ENCODE measurements at regions not wholly inside any gene's neighbourhood (a gene's known extent, or its start where the extent isn't known, plus 50 kb on each side); places are given as distances from the start of the nearest gene placed in this dataset.
"Not testable (repeated sequence)": the region's sequence is repeated elsewhere in the genome, so short reads cannot be mapped to it uniquely, and the experiment has no call there.

DNA sequence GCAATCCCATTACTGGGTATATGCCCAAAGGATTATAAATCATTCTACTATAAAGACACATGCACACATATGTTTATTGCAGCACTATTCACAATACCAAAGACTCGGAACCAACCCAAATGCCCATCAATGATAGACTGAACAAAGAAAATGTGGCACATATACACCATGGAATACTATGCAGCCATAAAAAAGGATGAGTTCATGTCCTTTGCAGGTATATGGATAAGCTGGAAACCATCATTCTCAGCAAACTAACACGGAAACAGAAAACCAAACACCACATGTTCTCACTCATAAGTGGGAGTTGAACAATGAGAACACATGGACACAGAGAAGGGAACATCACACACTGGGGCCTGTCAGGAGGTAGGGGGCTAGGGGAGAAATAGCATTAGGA, 235.7 kb downstream of the PTN start:
- DNase-seq: not testable (repeated sequence)

DNA sequence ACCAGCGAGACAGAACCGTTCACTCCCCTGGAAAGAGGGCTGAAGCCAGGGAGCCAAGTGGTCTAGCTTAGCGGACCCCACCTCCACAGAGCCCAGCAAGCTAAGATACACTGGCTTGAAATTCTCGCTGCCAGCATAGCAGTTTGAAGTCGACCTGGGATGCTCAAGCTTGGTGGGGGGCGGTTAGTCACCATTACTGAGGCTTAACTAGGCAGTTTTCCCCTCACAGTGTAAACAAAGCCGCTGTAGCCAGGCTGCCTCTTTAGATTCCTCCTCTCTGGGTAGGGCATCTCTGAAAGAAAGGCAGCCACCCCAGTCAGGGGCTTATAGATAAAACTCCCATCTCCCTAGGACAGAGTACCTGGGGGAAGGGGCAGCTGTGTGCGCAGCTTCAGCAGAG, 235.1 kb downstream of the CHRM2 start:
- not testable (repeated sequence) for DNase-seq

GRCh38 chr7:137097111-137097510, 228.7 kb downstream of the CHRM2 start:
- DNase-seq: no peak

- no peak for DNase-seq
Observed at GRCh38 chr7:137096607-137097006, 228.2 kb downstream of the CHRM2 start.

DNA sequence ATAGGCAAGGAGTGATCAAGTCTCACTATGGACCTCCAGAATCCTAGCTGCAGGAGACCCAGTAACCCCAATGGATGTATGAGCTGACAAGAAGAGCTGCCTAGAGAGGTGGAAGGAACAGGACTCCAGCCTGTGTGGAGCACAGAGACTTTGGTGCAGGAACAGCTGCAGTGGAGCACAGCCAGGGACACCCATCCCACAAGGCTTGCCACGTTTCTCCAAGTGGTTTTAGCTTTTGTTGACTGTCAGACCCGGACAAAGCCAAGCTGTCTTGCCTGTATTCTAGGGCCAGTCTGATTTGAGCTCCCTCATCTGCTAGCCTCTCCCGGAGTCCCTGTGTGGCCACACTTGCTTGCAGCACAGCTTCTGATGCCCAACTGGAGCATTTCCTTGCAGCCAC, 224.7 kb downstream of the CHRM2 start:
- DNase-seq: no peak

- DNase-seq: no peak
Observed at GRCh38 chr7:137091396-137091795, 222.9 kb downstream of the CHRM2 start.

DNA sequence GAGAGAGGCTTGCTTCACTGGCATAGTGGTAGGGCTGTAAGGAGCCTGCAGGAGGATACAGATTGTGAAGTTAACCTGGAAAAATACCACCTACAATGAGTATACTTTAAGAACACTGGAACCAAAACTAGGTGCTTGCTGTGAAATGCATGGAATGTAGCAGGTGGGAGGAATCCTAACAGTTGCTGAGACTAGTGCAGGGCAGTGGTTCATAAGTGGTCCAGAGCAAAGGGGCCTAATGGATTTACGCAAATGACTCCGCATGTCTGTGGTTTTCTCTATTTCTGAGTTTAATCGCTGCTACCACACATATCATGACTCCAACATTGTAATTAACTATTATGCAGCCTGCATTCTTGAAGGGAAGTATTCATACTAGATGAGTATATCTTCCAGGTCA, 218.4 kb downstream of the CHRM2 start:
- no peak for DNase-seq

DNA sequence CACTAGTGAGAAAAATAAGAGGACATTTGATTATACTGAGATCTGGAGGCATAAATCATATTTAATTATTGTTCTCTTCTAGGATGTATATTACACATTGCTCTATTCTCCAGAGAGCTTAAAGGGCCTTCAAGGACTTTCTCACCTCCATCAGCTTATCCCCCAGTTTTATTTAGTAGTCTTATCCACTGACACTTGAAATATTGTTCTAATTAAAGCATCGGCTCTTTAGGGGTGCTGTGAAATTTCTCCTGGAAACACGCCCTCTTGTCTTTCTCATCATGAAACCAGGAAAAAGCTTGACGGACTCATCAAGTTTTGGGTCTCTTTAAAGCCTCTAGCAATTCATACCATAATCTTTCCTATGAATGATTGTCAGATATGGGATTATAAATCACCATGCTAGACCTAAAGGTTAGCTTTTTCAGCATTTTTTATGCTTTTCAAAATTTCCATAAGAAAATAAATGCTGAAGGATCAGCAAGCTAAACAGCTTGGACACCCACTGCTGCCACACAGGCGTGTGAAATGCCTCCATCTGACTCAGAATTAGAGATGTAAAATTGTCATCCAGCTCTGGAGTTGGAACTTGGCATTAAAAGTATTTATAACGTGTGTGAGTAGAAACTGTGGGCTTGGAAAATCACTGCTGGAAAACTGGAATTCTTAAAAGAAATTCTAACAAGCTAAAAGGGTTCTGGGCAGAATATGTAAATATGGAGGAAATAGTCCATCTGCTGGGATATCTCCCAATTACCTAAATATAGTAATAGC, 216.3 kb downstream of the CHRM2 start:
- DNase-seq: no peak

DNA sequence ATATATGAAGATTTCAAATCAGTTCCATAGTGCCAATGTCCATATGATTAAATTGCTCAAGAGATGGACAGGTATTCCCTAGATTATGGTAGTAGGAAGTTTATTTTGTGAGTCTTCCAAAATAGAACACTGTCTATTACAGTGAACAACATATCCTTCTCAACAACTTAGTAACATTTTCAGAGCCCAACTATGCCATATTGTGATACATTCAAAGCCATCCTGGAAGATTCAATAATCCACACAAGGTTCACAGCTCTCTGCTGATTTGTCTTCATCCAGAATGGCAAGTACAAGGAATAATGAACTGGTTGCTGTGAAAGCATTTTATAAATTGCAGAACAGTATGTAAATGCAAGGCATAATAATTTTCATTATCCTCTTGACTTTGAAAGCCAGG, 213.9 kb downstream of the CHRM2 start:
- DNase-seq: no peak

DNA sequence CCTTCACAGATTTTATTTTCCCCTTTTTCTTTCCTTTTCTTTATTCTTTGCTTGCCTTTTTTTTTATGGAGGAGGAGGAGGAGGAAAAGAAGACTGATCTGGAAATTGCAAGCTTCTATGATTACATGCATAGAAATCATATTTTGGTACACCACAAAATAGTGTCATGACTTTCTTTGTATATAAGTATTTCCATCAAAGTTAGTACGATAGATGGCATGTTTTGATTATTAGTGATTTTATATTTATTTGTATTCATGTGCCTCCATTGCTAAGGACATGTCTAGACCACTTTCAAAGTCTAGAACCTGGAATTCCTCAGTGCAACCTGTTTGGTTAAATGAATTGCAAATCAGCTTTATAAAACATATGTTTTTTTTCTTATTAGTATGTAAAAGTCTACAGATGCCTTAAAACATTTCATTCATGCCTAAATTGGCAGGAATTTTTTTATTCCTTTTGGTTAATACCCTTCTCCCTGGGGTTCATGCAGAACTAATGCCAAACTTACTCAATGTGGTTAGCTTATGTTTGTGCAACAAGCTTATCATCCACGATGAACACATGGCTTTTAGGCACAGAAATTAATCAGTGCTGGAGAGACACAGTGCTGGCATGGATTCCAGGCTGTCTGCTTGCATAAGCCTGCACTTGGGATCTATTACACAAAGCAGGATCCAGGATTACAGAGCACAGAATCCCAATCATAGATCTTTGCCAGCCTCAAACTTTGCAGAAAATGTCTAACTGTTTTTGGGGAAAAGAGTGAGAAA, 213.1 kb downstream of the CHRM2 start:
- DNase-seq: no peak

DNA sequence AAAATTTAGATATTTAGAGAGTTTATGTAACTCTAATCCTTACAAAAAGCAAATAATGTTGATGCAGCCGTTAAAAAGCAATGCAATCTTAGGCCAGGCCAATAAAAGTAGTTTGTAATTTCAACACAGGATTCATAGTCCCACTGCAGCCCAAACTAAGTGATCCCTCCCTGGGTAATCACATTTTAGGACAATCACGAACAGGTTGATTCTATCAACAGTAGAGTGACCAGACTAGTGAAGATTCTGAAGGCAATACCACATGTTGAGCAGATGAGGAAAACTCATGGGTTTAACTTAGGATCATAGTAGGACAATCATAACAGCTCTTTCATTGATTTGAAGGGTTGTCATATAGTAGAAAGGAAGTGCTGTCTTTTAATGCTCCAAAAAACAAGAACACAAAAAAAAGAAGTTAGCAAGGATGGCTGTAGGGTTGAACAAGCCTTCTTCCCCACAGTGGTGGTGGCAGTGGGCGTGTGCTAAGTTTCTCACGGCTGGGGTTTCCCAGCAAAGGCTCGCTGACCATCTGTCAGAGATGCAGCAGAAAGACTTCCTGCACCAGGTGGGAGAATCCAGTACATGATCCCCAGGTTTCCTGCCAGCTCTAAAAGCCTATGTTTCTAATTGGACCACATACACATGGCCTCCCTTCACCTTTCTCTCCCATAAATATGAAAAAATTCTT, 212.2 kb downstream of the CHRM2 start:
- DNase-seq: no peak

DNA sequence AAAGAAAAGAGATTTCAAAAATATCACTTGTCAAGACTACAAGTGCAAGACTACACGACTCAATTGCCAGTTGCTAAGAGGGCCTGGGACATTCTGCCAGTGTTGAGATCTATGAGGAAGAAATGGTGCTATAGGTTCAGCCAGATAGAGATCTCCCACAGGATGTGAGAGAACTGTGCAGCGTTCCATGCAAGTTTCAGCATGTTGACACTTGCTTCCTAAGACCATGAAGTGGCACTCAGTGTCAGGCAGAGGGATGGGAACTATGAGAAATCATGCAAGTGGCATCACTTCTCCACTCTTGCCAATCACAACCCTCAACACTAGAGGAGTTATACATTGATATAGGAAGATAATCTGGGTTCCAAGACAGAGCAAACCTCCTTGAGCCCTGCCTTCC, 210.3 kb downstream of the CHRM2 start:
- DNase-seq: no peak

DNA sequence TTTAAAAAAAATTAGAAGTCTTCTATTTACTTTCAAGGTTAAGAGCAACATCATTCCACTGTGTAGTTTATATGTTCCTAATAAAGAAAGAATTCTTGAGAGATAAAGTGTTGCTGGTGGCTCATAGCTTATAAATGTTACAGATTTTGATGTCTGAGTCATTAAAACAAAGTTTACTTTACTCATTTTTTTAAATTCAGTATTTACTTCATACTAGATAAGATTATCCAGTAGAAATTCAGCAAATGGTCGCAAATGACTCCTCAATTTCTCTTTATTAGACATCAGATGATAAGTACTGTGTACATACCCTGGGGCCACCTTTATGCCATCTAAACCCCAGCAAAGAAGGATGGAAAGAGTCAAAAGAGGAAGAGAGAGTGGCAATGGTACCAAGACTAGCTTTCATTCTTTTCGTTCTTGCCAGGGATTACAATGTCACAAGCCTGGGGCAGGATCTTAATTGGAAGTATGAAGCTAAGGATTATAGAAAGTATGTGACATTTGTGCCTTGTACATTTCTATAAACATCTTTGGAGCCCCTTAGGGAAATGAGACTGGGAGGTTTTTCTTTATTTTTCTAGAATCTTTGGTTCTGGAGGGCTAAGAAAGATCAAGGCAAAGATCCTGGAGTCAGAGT, 206.1 kb downstream of the CHRM2 start:
- DNase-seq: no peak

DNA sequence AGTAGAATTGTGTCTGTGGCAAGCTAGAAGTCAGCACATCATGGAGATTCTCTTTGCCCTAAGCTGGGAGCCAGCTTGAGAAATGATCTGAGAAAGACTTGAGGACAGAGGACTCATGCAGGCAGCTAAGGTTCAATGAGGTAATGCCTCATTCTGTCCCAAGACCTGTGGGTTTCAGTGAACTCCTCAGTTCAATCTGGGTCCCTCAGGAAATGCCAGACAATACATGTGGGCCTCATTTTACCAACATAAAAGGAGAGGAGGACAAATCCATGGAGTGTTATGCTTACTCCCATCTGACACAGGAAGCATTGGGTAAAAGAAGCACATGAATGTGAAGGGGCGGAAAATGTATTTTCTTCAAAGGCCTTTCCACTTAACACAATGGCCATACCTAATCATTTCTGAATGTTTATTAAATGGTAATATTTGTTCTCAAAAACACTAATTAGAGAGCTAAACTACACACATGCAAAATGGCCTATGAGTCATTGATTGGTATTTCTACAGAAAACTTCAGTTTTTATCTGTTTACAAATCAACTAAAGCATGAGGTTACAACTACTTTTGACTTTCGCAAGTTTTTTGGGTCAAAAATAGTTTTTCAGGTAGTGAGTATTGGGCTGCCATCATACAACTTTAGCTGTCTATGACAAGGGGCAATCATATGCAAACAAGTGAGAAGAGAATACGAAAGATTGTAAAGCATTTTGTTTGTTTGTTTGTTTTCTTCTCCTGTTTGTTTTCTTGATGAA, 205.3 kb downstream of the CHRM2 start:
- DNase-seq: no peak

Measured in NCI-H1105 treated with DMSO at 0.1 percent for 48 hours (cell line).